ENCODE measurements at regions not wholly inside any gene's neighbourhood (a gene's known extent, or its start where the extent isn't known, plus 50 kb on each side); places are given as distances from the start of the nearest gene placed in this dataset.
"Not testable (repeated sequence)": the region's sequence is repeated elsewhere in the genome, so short reads cannot be mapped to it uniquely, and the experiment has no call there.

GRCh38 chr6:137401088-137401487, 93.1 kb downstream of the OLIG3 start:
- H3K4me3 ChIP-seq (ENCODE audit: low read depth, low read length), result no peak overlapping the region
- TF ChIP-seq CTCF (IDR thresholded peaks at IDR 0.05; ENCODE audit: low read depth, low read length), result no peak

GRCh38 chr6:137399881-137400443, 94.2 kb downstream of the OLIG3 start:
- H3K4me3 ChIP-seq (ENCODE audit: low read depth, low read length), result no peak overlapping the region
- TF ChIP-seq CTCF (IDR thresholded peaks at IDR 0.05; ENCODE audit: low read depth, low read length), result no peak

GRCh38 chr6:137395316-137395715, 98.9 kb downstream of the OLIG3 start:
- TF ChIP-seq CTCF (IDR thresholded peaks at IDR 0.05; ENCODE audit: low read depth, low read length), result no peak
- no peak overlapping the region for H3K4me3 ChIP-seq (ENCODE audit: low read depth, low read length)

GRCh38 chr6:137391061-137391814, 103.0 kb downstream of the OLIG3 start:
- no peak for TF ChIP-seq CTCF (IDR thresholded peaks at IDR 0.05; ENCODE audit: low read depth, low read length)
- H3K4me3 ChIP-seq (ENCODE audit: low read depth, low read length), result no peak overlapping the region

GRCh38 chr6:137390334-137390733, 103.9 kb downstream of the OLIG3 start:
- TF ChIP-seq CTCF (IDR thresholded peaks at IDR 0.05; ENCODE audit: low read depth, low read length), result no peak
- H3K4me3 ChIP-seq (ENCODE audit: low read depth, low read length), result no peak overlapping the region

- TF ChIP-seq CTCF (IDR thresholded peaks at IDR 0.05; ENCODE audit: low read depth, low read length), result no peak
- H3K4me3 ChIP-seq (ENCODE audit: low read depth, low read length), result no peak overlapping the region
These were observed 105.0 kb downstream of the OLIG3 start for GRCh38 chr6:137389150-137389704.

GRCh38 chr6:137387096-137387764, 107.0 kb downstream of the OLIG3 start:
- H3K4me3 ChIP-seq (ENCODE audit: low read depth, low read length), result no peak overlapping the region
- no peak for TF ChIP-seq CTCF (IDR thresholded peaks at IDR 0.05; ENCODE audit: low read depth, low read length)

GRCh38 chr6:137383287-137383686, 110.9 kb downstream of the OLIG3 start:
- H3K4me3 ChIP-seq (ENCODE audit: low read depth, low read length), result not testable (repeated sequence)

Measured in WI38 (cell line).